ENCODE measurements at regions not wholly inside any gene's neighbourhood (a gene's known extent, or its start where the extent isn't known, plus 50 kb on each side); places are given as distances from the start of the nearest gene placed in this dataset.

GRCh38 chr2:120901201-120901600, 165.5 kb downstream of the GLI2 start:
- no peaks in the 10 kb centered on the region for H3K36me3 ChIP-seq

GRCh38 chr2:120902592-120902991, 166.9 kb downstream of the GLI2 start:
- Histone ChIP-seq H3K4me1 (peaks cover 0 to 7% of the 10 kb centered on the region in 2 donors), H3K4me3 (no peak overlapping the region), H3K36me3 (no peaks in the 10 kb centered on the region), H3K27me3 (no peaks in the 10 kb centered on the region), H3K9me3 (no peaks in the 10 kb centered on the region), H3K27ac (no peak overlapping the region)
- intact Hi-C loops (cut with DNase I; ENCODE audit: low total_unique reads), result no loop called here
- no peak for DNase-seq
- TF ChIP-seq CTCF (IDR thresholded peaks at IDR 0.05), result no peak
- TF ChIP-seq POLR2A (IDR thresholded peaks at IDR 0.05), result no peak

More at GRCh38 chr2:120901201-120901600, 165.5 kb downstream of the GLI2 start:
- no peak for TF ChIP-seq CTCF (IDR thresholded peaks at IDR 0.05)
- no peak for TF ChIP-seq POLR2A (IDR thresholded peaks at IDR 0.05)
- no peak for DNase-seq
- intact Hi-C loops (cut with DNase I; ENCODE audit: low total_unique reads), result no loop called here
- no peaks in the 10 kb centered on the region for H3K27me3 ChIP-seq
- H3K27ac ChIP-seq, result no peak overlapping the region
- no peak overlapping the region for H3K4me3 ChIP-seq
- H3K9me3 ChIP-seq, result no peaks in the 10 kb centered on the region
- peaks cover 0 to 7% of the 10 kb centered on the region in 2 donors for H3K4me1 ChIP-seq

- no peak for DNase-seq
- no peaks in the 10 kb centered on the region for H3K36me3 ChIP-seq
- intact Hi-C loops (cut with DNase I; ENCODE audit: low total_unique reads), result no loop called here
- no peaks in the 10 kb centered on the region for H3K27me3 ChIP-seq
- no peaks in the 10 kb centered on the region for H3K9me3 ChIP-seq
- no peak overlapping the region for H3K4me3 ChIP-seq
- peak overlapping the region; percentile 53 to 67 for H3K27ac ChIP-seq
- H3K4me1 ChIP-seq, result peaks cover 0 to 7% of the 10 kb centered on the region in 2 donors
- TF ChIP-seq CTCF (IDR thresholded peaks at IDR 0.05), result peak in 1 of 4 experiments; percentile 5
- no peak for TF ChIP-seq POLR2A (IDR thresholded peaks at IDR 0.05)
Measured at GRCh38 chr2:120904379-120904778, 168.7 kb downstream of the GLI2 start.

GRCh38 chr2:120904830-120905234, 169.2 kb downstream of the GLI2 start:
- H3K27me3 ChIP-seq, result no peaks in the 10 kb centered on the region
- TF ChIP-seq CTCF (IDR thresholded peaks at IDR 0.05) (no peak), POLR2A (IDR thresholded peaks at IDR 0.05) (no peak)

GRCh38 chr2:120905298-120905697, 169.6 kb downstream of the GLI2 start:
- no peaks in the 10 kb centered on the region for H3K36me3 ChIP-seq
- peaks cover 0 to 7% of the 10 kb centered on the region in 2 donors for H3K4me1 ChIP-seq
- intact Hi-C loops (cut with DNase I; ENCODE audit: low total_unique reads), result no loop called here
- no peak overlapping the region for H3K4me3 ChIP-seq
- no peak for DNase-seq
- H3K9me3 ChIP-seq, result no peaks in the 10 kb centered on the region
- no peaks in the 10 kb centered on the region for H3K27me3 ChIP-seq
- peak overlapping the region; percentile 53 to 67 for H3K27ac ChIP-seq
- TF ChIP-seq POLR2A (IDR thresholded peaks at IDR 0.05), result no peak

More at GRCh38 chr2:120904830-120905234, 169.2 kb downstream of the GLI2 start:
- H3K27ac ChIP-seq, result peak overlapping the region; percentile 53 to 67
- peaks cover 0 to 7% of the 10 kb centered on the region in 2 donors for H3K4me1 ChIP-seq
- no peaks in the 10 kb centered on the region for H3K9me3 ChIP-seq
- H3K36me3 ChIP-seq, result no peaks in the 10 kb centered on the region
- DNase-seq, result peak; percentile 51 to 63
- H3K4me3 ChIP-seq, result no peak overlapping the region
- intact Hi-C loops (cut with DNase I; ENCODE audit: low total_unique reads), result no loop called here
